ENCODE measurements at regions not wholly inside any gene's neighbourhood (a gene's known extent, or its start where the extent isn't known, plus 50 kb on each side); places are given as distances from the start of the nearest gene placed in this dataset.
A peak's percentile ranks its signal among the peaks of the same experiment; 100 is the strongest.

DNA sequence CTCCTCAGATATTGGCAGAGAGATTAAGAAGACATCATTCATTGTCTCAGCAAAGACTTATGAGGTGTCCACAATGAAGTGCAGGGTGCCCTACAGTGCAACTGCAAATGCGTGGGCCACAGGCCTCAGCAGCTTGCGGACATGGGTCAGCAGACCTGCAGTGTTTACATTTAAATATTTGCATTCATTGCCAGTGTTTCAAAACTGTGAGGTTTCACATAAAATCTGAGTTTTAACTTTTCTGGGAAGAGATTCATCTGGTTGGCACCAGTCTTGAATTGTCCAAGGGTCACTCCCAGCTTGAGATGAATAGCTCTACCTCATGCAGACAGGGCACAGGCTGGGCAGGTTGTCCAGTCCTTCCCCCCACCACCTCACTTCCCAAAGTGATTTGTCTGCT lies 286.8 kb upstream of the DUSP10 start:
- peak overlapping the region; percentile 39 for H3K27ac ChIP-seq (ENCODE audit: low read depth, low read length)
- DNase-seq, result no peak
- peaks cover 8% of the 10 kb centered on the region for H3K9me3 ChIP-seq (ENCODE audit: control insufficient read depth, low read length)
- H3K9me3 Mint-ChIP-seq, result no peaks in the 10 kb centered on the region
- peaks cover 13% of the 10 kb centered on the region for H3K4me1 Mint-ChIP-seq
- 88 to 95% methylated on average over 2 of the region's 2 CpGs for WGBS, 2 experiments (ENCODE audit: insufficient coverage in 1 of 2, insufficient read length in 1 of 2)
- H3K27me3 ChIP-seq (ENCODE audit: control insufficient read depth, insufficient read depth, low read length, poor library complexity, severe bottlenecking), result no peaks in the 10 kb centered on the region
- H3K9ac ChIP-seq (ENCODE audit: extremely low read depth, low read length, poor library complexity, severe bottlenecking), result peak overlapping the region; percentile 9
- no peak overlapping the region for H3K4me3 ChIP-seq (ENCODE audit: low read length)
- peaks cover 8% of the 10 kb centered on the region for H3K27me3 Mint-ChIP-seq (ENCODE audit: insufficient read depth)
- no peak for TF ChIP-seq CTCF (conservative IDR thresholded peaks at IDR 0.05)
- no peaks in the 10 kb centered on the region for H3K36me3 ChIP-seq (ENCODE audit: control insufficient read depth, insufficient read depth, low read length)
- H3K27ac Mint-ChIP-seq, result no peak overlapping the region
- H3K36me3 Mint-ChIP-seq (ENCODE audit: low read depth), result no peaks in the 10 kb centered on the region
- no peak overlapping the region for H3K4me3 Mint-ChIP-seq
- H3K4me1 ChIP-seq (ENCODE audit: control insufficient read depth, insufficient read depth, low read length), result peaks cover 8% of the 10 kb centered on the region

- no peaks in the 10 kb centered on the region for H3K9me3 Mint-ChIP-seq
- H3K4me1 Mint-ChIP-seq, result peaks cover 13% of the 10 kb centered on the region
- Histone ChIP-seq H3K4me3 (ENCODE audit: low read length) (no peak overlapping the region), H3K9me3 (ENCODE audit: control insufficient read depth, low read length) (peaks cover 8% of the 10 kb centered on the region), H3K27ac (ENCODE audit: low read depth, low read length) (peak overlapping the region; percentile 39), H3K27me3 (ENCODE audit: control insufficient read depth, insufficient read depth, low read length, poor library complexity, severe bottlenecking) (no peaks in the 10 kb centered on the region), H3K4me1 (ENCODE audit: control insufficient read depth, insufficient read depth, low read length) (peaks cover 8% of the 10 kb centered on the region), H3K36me3 (ENCODE audit: control insufficient read depth, insufficient read depth, low read length) (no peaks in the 10 kb centered on the region), H3K9ac (ENCODE audit: extremely low read depth, low read length, poor library complexity, severe bottlenecking) (peak overlapping the region; percentile 9)
- no peak overlapping the region for H3K4me3 Mint-ChIP-seq
- H3K27me3 Mint-ChIP-seq (ENCODE audit: insufficient read depth), result peaks cover 8% of the 10 kb centered on the region
- H3K27ac Mint-ChIP-seq, result no peak overlapping the region
- no peak for TF ChIP-seq CTCF (conservative IDR thresholded peaks at IDR 0.05)
- H3K36me3 Mint-ChIP-seq (ENCODE audit: low read depth), result no peaks in the 10 kb centered on the region
- DNase-seq, result peak; percentile 60
- 83 to 96% methylated on average over 3 of the region's 3 CpGs for WGBS, 2 experiments (ENCODE audit: insufficient coverage in 1 of 2, insufficient read length in 1 of 2)
Measured at GRCh38 chr1:222028116-222028515, 286.2 kb upstream of the DUSP10 start.

GRCh38 chr1:222026280-222026679 lies 284.4 kb upstream of the DUSP10 start:
- peaks cover 5% of the 10 kb centered on the region for H3K4me1 Mint-ChIP-seq
- H3K9ac ChIP-seq (ENCODE audit: extremely low read depth, low read length, poor library complexity, severe bottlenecking), result no peak overlapping the region
- no peak for DNase-seq
- H3K4me3 Mint-ChIP-seq, result no peak overlapping the region
- H3K9me3 ChIP-seq (ENCODE audit: control insufficient read depth, low read length), result peaks cover 8% of the 10 kb centered on the region
- no peaks in the 10 kb centered on the region for H3K36me3 Mint-ChIP-seq (ENCODE audit: low read depth)
- TF ChIP-seq CTCF (conservative IDR thresholded peaks at IDR 0.05), result no peak
- H3K36me3 ChIP-seq (ENCODE audit: control insufficient read depth, insufficient read depth, low read length), result no peaks in the 10 kb centered on the region
- no peaks in the 10 kb centered on the region for H3K9me3 Mint-ChIP-seq
- no peaks in the 10 kb centered on the region for H3K27me3 ChIP-seq (ENCODE audit: control insufficient read depth, insufficient read depth, low read length, poor library complexity, severe bottlenecking)
- H3K4me3 ChIP-seq (ENCODE audit: low read length), result no peak overlapping the region
- peaks cover 3% of the 10 kb centered on the region for H3K27me3 Mint-ChIP-seq (ENCODE audit: insufficient read depth)
- H3K27ac ChIP-seq (ENCODE audit: low read depth, low read length), result no peak overlapping the region
- H3K27ac Mint-ChIP-seq, result no peak overlapping the region
- WGBS, 2 experiments (ENCODE audit: insufficient coverage in 1 of 2, insufficient read length in 1 of 2), result 90 to 95% methylated on average over 7 of the region's 7 CpGs
- peaks cover under 1% of the 10 kb centered on the region for H3K4me1 ChIP-seq (ENCODE audit: control insufficient read depth, insufficient read depth, low read length)
